ENCODE measurements at regions not wholly inside any gene's neighbourhood (a gene's known extent, or its start where the extent isn't known, plus 50 kb on each side); places are given as distances from the start of the nearest gene placed in this dataset.

DNA sequence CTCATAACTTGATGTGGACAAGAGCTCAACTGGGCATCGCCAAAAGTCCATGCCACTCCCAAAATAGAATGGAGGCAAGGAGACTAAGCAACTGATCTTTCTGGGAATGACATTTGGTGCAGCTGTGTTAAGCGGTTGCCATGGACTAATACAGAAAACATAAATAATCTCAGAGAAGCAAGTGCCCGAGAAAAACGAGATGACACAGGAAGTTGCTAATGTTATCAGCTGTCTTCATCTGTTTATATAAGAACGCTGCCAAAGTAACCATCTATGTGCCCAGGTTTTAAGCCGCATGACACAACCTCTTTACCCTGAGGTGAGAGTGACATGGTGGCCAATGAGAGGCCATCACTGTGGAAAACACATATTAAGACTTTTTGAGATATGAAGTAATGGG is 54.9 kb upstream of the SACS start:
- TF ChIP-seq GABPA (IDR thresholded peaks at IDR 0.05; ENCODE audit: low read depth), result no peak
- no peak for TF ChIP-seq POLR2AphosphoS5 (IDR thresholded peaks at IDR 0.05; ENCODE audit: low read depth)
- TF ChIP-seq, protein P1, sequence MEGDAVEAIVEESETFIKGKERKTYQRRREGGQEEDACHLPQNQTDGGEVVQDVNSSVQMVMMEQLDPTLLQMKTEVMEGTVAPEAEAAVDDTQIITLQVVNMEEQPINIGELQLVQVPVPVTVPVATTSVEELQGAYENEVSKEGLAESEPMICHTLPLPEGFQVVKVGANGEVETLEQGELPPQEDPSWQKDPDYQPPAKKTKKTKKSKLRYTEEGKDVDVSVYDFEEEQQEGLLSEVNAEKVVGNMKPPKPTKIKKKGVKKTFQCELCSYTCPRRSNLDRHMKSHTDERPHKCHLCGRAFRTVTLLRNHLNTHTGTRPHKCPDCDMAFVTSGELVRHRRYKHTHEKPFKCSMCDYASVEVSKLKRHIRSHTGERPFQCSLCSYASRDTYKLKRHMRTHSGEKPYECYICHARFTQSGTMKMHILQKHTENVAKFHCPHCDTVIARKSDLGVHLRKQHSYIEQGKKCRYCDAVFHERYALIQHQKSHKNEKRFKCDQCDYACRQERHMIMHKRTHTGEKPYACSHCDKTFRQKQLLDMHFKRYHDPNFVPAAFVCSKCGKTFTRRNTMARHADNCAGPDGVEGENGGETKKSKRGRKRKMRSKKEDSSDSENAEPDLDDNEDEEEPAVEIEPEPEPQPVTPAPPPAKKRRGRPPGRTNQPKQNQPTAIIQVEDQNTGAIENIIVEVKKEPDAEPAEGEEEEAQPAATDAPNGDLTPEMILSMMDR (IDR thresholded peaks at IDR 0.05; ENCODE audit: insufficient read depth, low read length), result no peak
- TF ChIP-seq SPI1 (IDR thresholded peaks at IDR 0.05; ENCODE audit: borderline replicate concordance, low read depth), result no peak
- TF ChIP-seq, protein P2, sequence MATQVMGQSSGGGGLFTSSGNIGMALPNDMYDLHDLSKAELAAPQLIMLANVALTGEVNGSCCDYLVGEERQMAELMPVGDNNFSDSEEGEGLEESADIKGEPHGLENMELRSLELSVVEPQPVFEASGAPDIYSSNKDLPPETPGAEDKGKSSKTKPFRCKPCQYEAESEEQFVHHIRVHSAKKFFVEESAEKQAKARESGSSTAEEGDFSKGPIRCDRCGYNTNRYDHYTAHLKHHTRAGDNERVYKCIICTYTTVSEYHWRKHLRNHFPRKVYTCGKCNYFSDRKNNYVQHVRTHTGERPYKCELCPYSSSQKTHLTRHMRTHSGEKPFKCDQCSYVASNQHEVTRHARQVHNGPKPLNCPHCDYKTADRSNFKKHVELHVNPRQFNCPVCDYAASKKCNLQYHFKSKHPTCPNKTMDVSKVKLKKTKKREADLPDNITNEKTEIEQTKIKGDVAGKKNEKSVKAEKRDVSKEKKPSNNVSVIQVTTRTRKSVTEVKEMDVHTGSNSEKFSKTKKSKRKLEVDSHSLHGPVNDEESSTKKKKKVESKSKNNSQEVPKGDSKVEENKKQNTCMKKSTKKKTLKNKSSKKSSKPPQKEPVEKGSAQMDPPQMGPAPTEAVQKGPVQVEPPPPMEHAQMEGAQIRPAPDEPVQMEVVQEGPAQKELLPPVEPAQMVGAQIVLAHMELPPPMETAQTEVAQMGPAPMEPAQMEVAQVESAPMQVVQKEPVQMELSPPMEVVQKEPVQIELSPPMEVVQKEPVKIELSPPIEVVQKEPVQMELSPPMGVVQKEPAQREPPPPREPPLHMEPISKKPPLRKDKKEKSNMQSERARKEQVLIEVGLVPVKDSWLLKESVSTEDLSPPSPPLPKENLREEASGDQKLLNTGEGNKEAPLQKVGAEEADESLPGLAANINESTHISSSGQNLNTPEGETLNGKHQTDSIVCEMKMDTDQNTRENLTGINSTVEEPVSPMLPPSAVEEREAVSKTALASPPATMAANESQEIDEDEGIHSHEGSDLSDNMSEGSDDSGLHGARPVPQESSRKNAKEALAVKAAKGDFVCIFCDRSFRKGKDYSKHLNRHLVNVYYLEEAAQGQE (IDR thresholded peaks at IDR 0.05; ENCODE audit: insufficient replicate concordance, low read depth), result no peak
- Histone ChIP-seq H3K27ac (replicated peaks) (no peak overlapping the region), H3K4me3 (replicated peaks; ENCODE audit: insufficient read depth, low read length) (no peak overlapping the region), H3K27me3 (ENCODE audit: insufficient read depth, poor library complexity, severe bottlenecking) (no peaks in the 10 kb centered on the region)
- DNase-seq (ENCODE audit: low read depth in 1 of 2, low spot score in 1 of 2), result no peak

DNA sequence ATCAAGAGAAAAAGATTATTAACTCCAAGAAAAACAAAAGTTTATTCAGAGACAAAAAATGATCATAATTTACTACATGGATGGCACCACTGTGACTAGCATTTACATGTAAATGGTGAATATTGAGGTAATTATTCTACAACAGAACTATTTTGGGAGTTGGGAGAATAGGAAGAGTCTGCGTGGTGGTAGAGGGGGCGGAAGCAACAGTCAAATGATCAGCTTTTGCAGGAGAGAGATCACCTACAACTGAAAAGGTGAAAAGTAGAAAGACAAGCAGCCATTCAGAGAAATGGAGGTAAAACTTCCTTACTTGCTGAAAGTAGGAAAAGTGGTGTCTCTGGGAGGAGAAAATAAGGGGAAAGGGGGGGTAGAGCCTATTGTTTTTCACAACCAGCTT is 62.8 kb upstream of the SACS start:
- H3K4me3 ChIP-seq (replicated peaks; ENCODE audit: insufficient read depth, low read length), result no peak overlapping the region
- no peaks in the 10 kb centered on the region for H3K27me3 ChIP-seq (ENCODE audit: insufficient read depth, poor library complexity, severe bottlenecking)
- no peak overlapping the region for H3K27ac ChIP-seq (replicated peaks)
- no peak for DNase-seq (ENCODE audit: low read depth in 1 of 2, low spot score in 1 of 2)
- TF ChIP-seq, protein P1 (IDR thresholded peaks at IDR 0.05; ENCODE audit: insufficient read depth, low read length), result no peak
- TF ChIP-seq, protein P2 (IDR thresholded peaks at IDR 0.05; ENCODE audit: insufficient replicate concordance, low read depth), result no peak
- TF ChIP-seq POLR2AphosphoS5 (IDR thresholded peaks at IDR 0.05; ENCODE audit: low read depth), result no peak
- no peak for TF ChIP-seq SPI1 (IDR thresholded peaks at IDR 0.05; ENCODE audit: borderline replicate concordance, low read depth)
- TF ChIP-seq GABPA (IDR thresholded peaks at IDR 0.05; ENCODE audit: low read depth), result no peak

DNA sequence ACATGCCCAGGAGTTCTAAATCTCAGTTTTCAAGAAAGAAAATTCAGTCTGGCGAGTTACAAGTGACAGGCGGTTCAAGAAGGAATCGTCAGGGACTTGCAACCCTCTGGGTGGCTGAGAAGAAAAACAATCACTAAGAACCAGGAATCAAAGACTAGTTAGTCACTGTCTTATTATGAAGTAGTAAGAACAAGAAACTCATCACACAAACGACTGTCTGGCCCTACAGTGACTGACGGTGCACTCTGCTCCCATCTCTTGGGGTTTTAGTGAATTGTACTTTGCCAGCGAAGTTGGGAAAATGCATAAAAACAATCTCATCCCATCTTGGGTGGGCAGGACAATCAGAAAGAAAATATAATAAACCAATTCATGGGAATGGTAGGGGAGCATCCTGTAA is 63.7 kb upstream of the SACS start:
- TF ChIP-seq POLR2AphosphoS5 (IDR thresholded peaks at IDR 0.05; ENCODE audit: low read depth) (no peak), SPI1 (IDR thresholded peaks at IDR 0.05; ENCODE audit: borderline replicate concordance, low read depth) (no peak)
- TF ChIP-seq, protein P2 (IDR thresholded peaks at IDR 0.05; ENCODE audit: insufficient replicate concordance, low read depth), result no peak
- Histone ChIP-seq H3K4me3 (replicated peaks; ENCODE audit: insufficient read depth, low read length) (no peak overlapping the region), H3K27ac (replicated peaks) (no peak overlapping the region), H3K27me3 (ENCODE audit: insufficient read depth, poor library complexity, severe bottlenecking) (no peaks in the 10 kb centered on the region)
- DNase-seq (ENCODE audit: low read depth in 1 of 2, low spot score in 1 of 2), result no peak
